OCI-LY1 (cell line): ENCODE measurements at regions not wholly inside any gene's neighbourhood (a gene's known extent, or its start where the extent isn't known, plus 50 kb on each side); places are given as distances from the start of the nearest gene placed in this dataset.

Source experiments
- H2AFZ ChIP-seq: fragments of 200-600 bp; sonication (generic), shearing (Covaris generic); 2 replicates; pipeline ENCODE4 v1.6.0; 2014; ENCODE audit warnings: antibody characterized with exemption, mild to moderate bottlenecking, low read length
- H3F3A ChIP-seq: fragments of 200-600 bp; sonication (generic), shearing (Covaris generic); 2 replicates; pipeline ENCODE4 v1.6.0; 2014; ENCODE audit warnings: mild to moderate bottlenecking, antibody characterized with exemption, low read length, moderate library complexity; ENCODE audit not compliant: insufficient read depth
- H3K27ac ChIP-seq: fragments of 200-600 bp; sonication (generic); 2 replicates; pipeline ENCODE4 v1.5.1; 2014; ENCODE audit warnings: low read length, mixed run types, mild to moderate bottlenecking, low read depth; ENCODE audit not compliant: poor library complexity, severe bottlenecking
- H3K27me3 ChIP-seq: fragments of 200-600 bp; sonication (generic); 2 replicates; pipeline ENCODE4 v1.6.0; 2014; ENCODE audit warnings: antibody characterized with exemption, mild to moderate bottlenecking, low read length, moderate library complexity; ENCODE audit not compliant: insufficient read depth
- H3K36me3 ChIP-seq: fragments of 200-600 bp; sonication (generic); 2 replicates; pipeline ENCODE4 v1.6.1; 2014; ENCODE audit warnings: mild to moderate bottlenecking, antibody characterized with exemption, low read length, moderate library complexity, mixed read lengths; ENCODE audit not compliant: insufficient read depth
- H3K4me1 ChIP-seq: fragments of 200-600 bp; sonication (generic); 2 replicates; pipeline ENCODE4 v1.5.1; 2014; ENCODE audit warnings: mild to moderate bottlenecking, low read length, moderate library complexity; ENCODE audit not compliant: insufficient read depth, severe bottlenecking
- H3K4me2 ChIP-seq: fragments of 200-600 bp; sonication (generic), shearing (Covaris generic); 2 replicates; pipeline ENCODE4 v1.6.1; 2014; ENCODE audit warnings: low read length
- H3K4me3 ChIP-seq: fragments of 200-600 bp; sonication (generic); 2 replicates; pipeline ENCODE4 v1.5.1; 2014; ENCODE audit warnings: low read length, low read depth, mild to moderate bottlenecking, mixed read lengths; ENCODE audit not compliant: poor library complexity, severe bottlenecking
- H3K79me2 ChIP-seq: fragments of 200-600 bp; shearing (Covaris generic); 2 replicates; pipeline ENCODE4 v1.6.1; 2016; ENCODE audit warnings: mixed run types, low read length, mixed read lengths; ENCODE audit not compliant: insufficient read depth
- H3K9ac ChIP-seq: fragments of 200-600 bp; sonication (generic), shearing (Covaris generic); 2 replicates; pipeline ENCODE4 v1.6.1; 2014; ENCODE audit warnings: mild to moderate bottlenecking, low read length, mixed read lengths
- H3K9me2 ChIP-seq: fragments of 200-600 bp; sonication (generic), shearing (Covaris generic); 2 replicates; pipeline ENCODE4 v1.6.1; 2014; ENCODE audit warnings: low read depth, mild to moderate bottlenecking, low read length, mixed read lengths
- H3K9me3 ChIP-seq: fragments of 200-600 bp; shearing (Covaris generic); 2 replicates; pipeline ENCODE4 v1.6.1; 2014; ENCODE audit warnings: low read length, mixed read lengths
- H4K20me1 ChIP-seq: fragments of 200-600 bp; sonication (generic), shearing (Covaris generic); 2 replicates; pipeline ENCODE4 v1.6.0; 2016; ENCODE audit warnings: mild to moderate bottlenecking, low read length; ENCODE audit not compliant: insufficient read depth
- EZH2 ChIP-seq: fragments of 200-600 bp; sonication (generic), shearing (Covaris generic); IDR thresholded peaks from 2 replicates; pipeline ENCODE4 v1.8.0; 2017; ENCODE audit warnings: borderline replicate concordance, mixed run types, mild to moderate bottlenecking, antibody characterized with exemption, low read length, moderate library complexity, mixed read lengths
- TF ChIP-seq, protein P1 (sequence below): fragments of 200-600 bp; sonication (generic), shearing (Covaris generic); IDR thresholded peaks from 2 replicates; pipeline ENCODE4 v1.5.1; 2017; ENCODE audit warnings: mild to moderate bottlenecking, antibody characterized with exemption, low read length, moderate library complexity, mixed read lengths

DNA sequence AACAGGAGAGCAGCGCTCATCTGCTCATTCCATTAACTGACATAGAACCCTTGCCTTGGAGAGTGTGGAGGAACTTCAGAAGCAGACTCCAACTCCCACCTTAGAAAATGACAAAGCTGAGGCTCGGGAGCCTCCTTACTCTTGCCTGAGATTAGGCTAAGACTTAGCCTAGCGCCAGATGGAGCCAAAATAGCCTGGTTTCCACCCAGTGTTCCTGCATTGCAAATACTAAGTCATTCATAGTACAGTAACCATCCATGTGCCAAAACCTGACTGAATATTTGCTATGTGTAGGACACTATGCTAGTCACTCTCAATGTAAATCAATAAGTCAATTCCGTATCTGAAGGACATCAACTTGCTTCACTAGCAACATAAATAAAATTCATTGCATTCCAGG lies 387.4 kb upstream of the CPEB2 start:
- Histone ChIP-seq H3K4me1 (no peaks in the 10 kb centered on the region), H3K9ac (no peak overlapping the region), H3K4me2 (no peak overlapping the region), H2AFZ (no peak overlapping the region), H3K27ac (no peak overlapping the region), H3K4me3 (no peak overlapping the region), H3K79me2 (no peaks in the 10 kb centered on the region), H3K9me3 (no peaks in the 10 kb centered on the region), H3K36me3 (no peaks in the 10 kb centered on the region), H3K27me3 (no peaks in the 10 kb centered on the region), H4K20me1 (no peaks in the 10 kb centered on the region), H3F3A (no peaks in the 10 kb centered on the region), H3K9me2 (no peaks in the 10 kb centered on the region)
- TF ChIP-seq, protein P1, sequence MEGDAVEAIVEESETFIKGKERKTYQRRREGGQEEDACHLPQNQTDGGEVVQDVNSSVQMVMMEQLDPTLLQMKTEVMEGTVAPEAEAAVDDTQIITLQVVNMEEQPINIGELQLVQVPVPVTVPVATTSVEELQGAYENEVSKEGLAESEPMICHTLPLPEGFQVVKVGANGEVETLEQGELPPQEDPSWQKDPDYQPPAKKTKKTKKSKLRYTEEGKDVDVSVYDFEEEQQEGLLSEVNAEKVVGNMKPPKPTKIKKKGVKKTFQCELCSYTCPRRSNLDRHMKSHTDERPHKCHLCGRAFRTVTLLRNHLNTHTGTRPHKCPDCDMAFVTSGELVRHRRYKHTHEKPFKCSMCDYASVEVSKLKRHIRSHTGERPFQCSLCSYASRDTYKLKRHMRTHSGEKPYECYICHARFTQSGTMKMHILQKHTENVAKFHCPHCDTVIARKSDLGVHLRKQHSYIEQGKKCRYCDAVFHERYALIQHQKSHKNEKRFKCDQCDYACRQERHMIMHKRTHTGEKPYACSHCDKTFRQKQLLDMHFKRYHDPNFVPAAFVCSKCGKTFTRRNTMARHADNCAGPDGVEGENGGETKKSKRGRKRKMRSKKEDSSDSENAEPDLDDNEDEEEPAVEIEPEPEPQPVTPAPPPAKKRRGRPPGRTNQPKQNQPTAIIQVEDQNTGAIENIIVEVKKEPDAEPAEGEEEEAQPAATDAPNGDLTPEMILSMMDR, result no peak
- no peak for TF ChIP-seq EZH2

GRCh38 chr4:14615671-14616070 lies 386.6 kb upstream of the CPEB2 start:
- Histone ChIP-seq H3K79me2 (no peaks in the 10 kb centered on the region), H3K9me3 (no peaks in the 10 kb centered on the region), H3K4me1 (no peaks in the 10 kb centered on the region), H3K27me3 (no peaks in the 10 kb centered on the region), H4K20me1 (no peaks in the 10 kb centered on the region), H3K27ac (no peak overlapping the region), H3K4me3 (no peak overlapping the region), H3F3A (no peaks in the 10 kb centered on the region), H2AFZ (no peak overlapping the region), H3K9ac (no peak overlapping the region), H3K9me2 (no peaks in the 10 kb centered on the region), H3K36me3 (no peaks in the 10 kb centered on the region), H3K4me2 (no peak overlapping the region)
- TF ChIP-seq EZH2, result no peak
- TF ChIP-seq, protein P1, result no peak

DNA sequence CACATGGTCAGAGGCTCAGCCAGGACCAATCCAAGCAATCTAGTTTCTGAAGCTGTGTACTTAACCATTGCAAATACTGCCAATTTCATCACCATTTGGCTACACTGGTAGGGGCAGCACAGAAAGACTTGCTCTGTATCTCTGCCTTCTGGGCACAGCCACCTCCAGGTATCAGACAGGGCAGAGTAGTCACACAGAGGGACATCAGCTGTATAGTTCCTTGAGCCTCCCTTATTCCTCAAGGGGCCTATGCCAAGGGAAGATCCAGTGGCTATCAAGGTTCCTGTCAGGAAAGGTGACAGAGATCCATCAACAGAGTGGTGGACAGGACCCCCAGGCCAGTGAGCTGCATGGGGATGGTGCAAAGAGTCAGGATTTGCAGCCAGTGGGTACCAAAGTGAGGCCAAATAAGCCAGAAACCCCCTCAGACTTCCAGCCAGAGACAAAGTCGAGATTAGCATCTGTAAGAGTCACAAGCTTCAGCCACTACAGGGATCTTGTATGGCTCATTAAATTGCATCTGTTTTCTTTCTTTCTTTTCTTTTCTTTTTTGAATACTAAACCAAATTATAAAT lies 381.6 kb upstream of the CPEB2 start:
- H3K79me2 ChIP-seq, result no peaks in the 10 kb centered on the region
- H3K27me3 ChIP-seq, result no peaks in the 10 kb centered on the region
- no peaks in the 10 kb centered on the region for H3F3A ChIP-seq
- H3K9me3 ChIP-seq, result no peaks in the 10 kb centered on the region
- no peak overlapping the region for H3K9ac ChIP-seq
- no peaks in the 10 kb centered on the region for H3K4me1 ChIP-seq
- H3K9me2 ChIP-seq, result no peaks in the 10 kb centered on the region
- TF ChIP-seq EZH2, result no peak
- TF ChIP-seq, protein P1, result no peak
- H4K20me1 ChIP-seq, result no peaks in the 10 kb centered on the region
- no peak overlapping the region for H2AFZ ChIP-seq
- no peak overlapping the region for H3K27ac ChIP-seq
- H3K4me3 ChIP-seq, result no peak overlapping the region
- no peaks in the 10 kb centered on the region for H3K36me3 ChIP-seq
- H3K4me2 ChIP-seq, result no peak overlapping the region
